Activated CD4-positive, alpha-beta memory T cell treated with anti-CD3 and anti-CD28 coated beads, Interleukin-2, amount 10 ng/mL, durations not matched to agents 7 days and 5 days (primary cell): ENCODE measurements at regions not wholly inside any gene's neighbourhood (a gene's known extent, or its start where the extent isn't known, plus 50 kb on each side); places are given as distances from the start of the nearest gene placed in this dataset.

Experiments
- CTCF ChIA-PET: fragments of 350-600 bp; sonication (Branson Sonifier 250); formaldehyde crosslinking; loops from one replicate; lab custom pipeline; 2021; ENCODE audit warnings: antibody characterized with exemption, inconsistent platforms; lab: Charles Lee
- POLR2A ChIA-PET: fragments of 350-600 bp; sonication (Branson Sonifier 250); formaldehyde crosslinking; loops from one replicate; lab custom pipeline; 2021; ENCODE audit warnings: antibody characterized with exemption; lab: Charles Lee
- DNase-seq: peaks from one replicate; pipeline ENCODE4 v3.0.0-alpha.2; 2020
- H3K27ac Mint-ChIP-seq: one replicate; pipeline ENCODE4 v1.8.0; 2021; ENCODE audit warnings: mild to moderate bottlenecking, mixed read lengths
- H3K27me3 Mint-ChIP-seq: one replicate; pipeline ENCODE4 v1.8.0; 2021; ENCODE audit warnings: mixed read lengths
- H3K36me3 Mint-ChIP-seq: one replicate; pipeline ENCODE4 v1.8.0; 2021; ENCODE audit warnings: low read depth, mixed read lengths
- H3K4me1 Mint-ChIP-seq: one replicate; pipeline ENCODE4 v1.8.0; 2021; ENCODE audit warnings: mixed read lengths
- H3K4me3 Mint-ChIP-seq: one replicate; pipeline ENCODE4 v1.8.0; 2021; ENCODE audit warnings: mild to moderate bottlenecking, mixed read lengths
- H3K9me3 Mint-ChIP-seq: one replicate; pipeline ENCODE4 v1.8.0; 2021; ENCODE audit warnings: mixed read lengths

GRCh38 chr5:75931175-75931574, 152.0 kb upstream of the SV2C start:
- Mint-ChIP-seq H3K27ac (no peak overlapping the region), H3K4me3 (no peak overlapping the region), H3K36me3 (no peaks in the 10 kb centered on the region), H3K9me3 (no peaks in the 10 kb centered on the region), H3K27me3 (peaks cover 21% of the 10 kb centered on the region), H3K4me1 (no peaks in the 10 kb centered on the region)
- POLR2A ChIA-PET, result no interaction called here
- no peak for DNase-seq
- CTCF ChIA-PET, result no interaction called here

- Mint-ChIP-seq H3K9me3 (no peaks in the 10 kb centered on the region), H3K36me3 (no peaks in the 10 kb centered on the region), H3K4me1 (no peaks in the 10 kb centered on the region), H3K27me3 (peaks cover 21% of the 10 kb centered on the region), H3K27ac (no peak overlapping the region), H3K4me3 (no peak overlapping the region)
- no peak for DNase-seq
- ChIA-PET CTCF (no interaction called here), POLR2A (no interaction called here)
Observed at GRCh38 chr5:75928992-75929391, 154.2 kb upstream of the SV2C start.

GRCh38 chr5:75922480-75922879, 160.7 kb upstream of the SV2C start:
- POLR2A ChIA-PET, result no interaction called here

DNA sequence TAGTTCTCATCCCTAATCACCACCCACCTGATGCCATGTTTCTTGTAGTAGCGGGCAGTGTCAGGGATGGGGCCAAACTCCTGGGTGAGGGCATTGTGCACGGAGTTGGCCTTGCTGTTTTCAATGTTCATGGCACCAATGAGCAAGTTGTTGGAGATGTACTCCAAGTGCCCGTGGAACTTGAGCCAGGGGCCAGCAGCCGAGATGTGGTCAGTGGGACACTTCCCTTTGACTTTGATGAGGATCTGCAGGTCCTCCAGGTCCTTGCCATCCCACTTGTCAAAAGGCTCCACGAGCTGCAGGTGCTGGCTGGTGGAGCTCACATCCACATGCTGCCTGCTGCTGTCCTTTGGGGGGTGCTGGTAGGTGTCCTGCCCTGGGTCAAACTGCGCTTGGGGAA, 162.2 kb upstream of the SV2C start:
- no peak for DNase-seq
- CTCF ChIA-PET, result no interaction called here
- no peaks in the 10 kb centered on the region for H3K36me3 Mint-ChIP-seq

More at GRCh38 chr5:75922480-75922879, 160.7 kb upstream of the SV2C start:
- CTCF ChIA-PET, result no interaction called here
- H3K9me3 Mint-ChIP-seq, result no peaks in the 10 kb centered on the region
- no peaks in the 10 kb centered on the region for H3K36me3 Mint-ChIP-seq
- H3K27ac Mint-ChIP-seq, result no peak overlapping the region
- no peak for DNase-seq
- peaks cover 22% of the 10 kb centered on the region for H3K27me3 Mint-ChIP-seq
- H3K4me3 Mint-ChIP-seq, result no peak overlapping the region
- no peaks in the 10 kb centered on the region for H3K4me1 Mint-ChIP-seq

DNA sequence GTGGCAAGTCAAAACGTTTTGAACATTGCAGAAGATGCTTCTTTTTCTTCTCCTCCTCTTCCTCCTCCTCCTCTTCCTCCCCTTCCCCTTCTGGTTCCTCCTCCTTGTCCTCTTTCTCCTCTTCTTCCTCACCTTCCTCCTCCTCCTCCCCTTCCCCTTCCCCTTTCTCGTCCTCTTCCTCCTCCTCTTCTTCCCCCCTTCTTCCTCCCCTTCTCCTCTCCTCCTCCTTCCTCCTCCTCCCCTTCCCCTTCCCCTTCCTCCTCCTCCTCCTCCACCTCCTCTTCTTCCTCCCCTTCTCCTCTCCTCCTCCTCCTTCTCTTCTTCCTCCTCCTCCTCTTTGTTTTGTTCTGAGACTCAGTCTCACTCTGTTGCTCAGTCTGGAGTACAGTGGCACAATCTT, 167.0 kb upstream of the SV2C start:
- no peaks in the 10 kb centered on the region for H3K9me3 Mint-ChIP-seq
- no peak for DNase-seq
- H3K27ac Mint-ChIP-seq, result no peak overlapping the region
- ChIA-PET POLR2A (no interaction called here), CTCF (no interaction called here)
- no peaks in the 10 kb centered on the region for H3K36me3 Mint-ChIP-seq
- peaks cover 18% of the 10 kb centered on the region for H3K27me3 Mint-ChIP-seq
- H3K4me1 Mint-ChIP-seq, result no peaks in the 10 kb centered on the region
- H3K4me3 Mint-ChIP-seq, result no peak overlapping the region

More for the DNA sequence above, 162.2 kb upstream of the SV2C start:
- Mint-ChIP-seq H3K4me3 (no peak overlapping the region), H3K9me3 (no peaks in the 10 kb centered on the region), H3K4me1 (no peaks in the 10 kb centered on the region), H3K27ac (no peak overlapping the region), H3K27me3 (peaks cover 24% of the 10 kb centered on the region)
- POLR2A ChIA-PET, result no interaction called here

DNA sequence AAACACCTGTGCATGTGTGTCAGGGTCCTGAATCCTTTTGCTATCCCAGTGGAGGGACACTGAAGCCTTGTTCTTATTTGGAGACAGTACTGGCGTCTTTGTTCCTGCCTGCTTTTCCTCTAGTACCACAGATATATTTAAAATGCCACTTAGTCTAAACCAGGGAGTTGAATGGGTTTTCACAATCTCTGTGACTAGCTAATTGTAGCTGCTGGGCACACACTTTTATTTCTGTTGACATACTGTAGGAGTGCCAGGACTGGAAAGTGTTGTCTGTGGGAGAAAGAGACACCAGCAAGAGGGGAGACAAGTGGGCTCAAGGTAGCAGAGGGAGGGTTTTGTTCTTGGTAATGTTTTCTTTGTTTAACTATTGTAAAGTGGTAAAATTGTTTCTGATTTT, 174.0 kb upstream of the SV2C start:
- Mint-ChIP-seq H3K27me3 (peaks cover 3% of the 10 kb centered on the region), H3K36me3 (no peaks in the 10 kb centered on the region), H3K27ac (no peak overlapping the region), H3K4me1 (no peaks in the 10 kb centered on the region), H3K4me3 (no peak overlapping the region), H3K9me3 (no peaks in the 10 kb centered on the region)
- CTCF ChIA-PET, result no interaction called here
- POLR2A ChIA-PET, result no interaction called here
- DNase-seq, result no peak

DNA sequence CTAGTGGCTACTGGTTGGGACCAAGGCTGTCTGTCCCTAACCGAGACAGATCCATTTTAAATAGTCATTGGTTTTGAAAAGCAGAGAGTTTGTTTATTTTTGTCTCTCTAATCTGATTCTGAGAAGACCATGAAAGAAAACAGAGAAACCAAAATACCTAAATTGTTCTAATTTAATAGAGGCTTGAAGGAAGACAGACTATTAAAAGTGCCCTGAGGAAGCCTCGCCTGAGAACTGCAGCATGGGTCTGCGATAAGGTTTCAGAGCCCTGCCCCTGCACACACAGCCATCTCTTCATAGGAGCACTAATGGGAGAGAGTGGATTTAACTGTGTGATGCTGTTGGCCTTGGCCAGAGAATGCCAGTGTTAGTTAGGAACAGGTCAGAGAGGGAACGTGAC, 175.5 kb upstream of the SV2C start:
- POLR2A ChIA-PET, result no interaction called here
- H3K27ac Mint-ChIP-seq, result no peak overlapping the region
- CTCF ChIA-PET, result no interaction called here
- no peak overlapping the region for H3K4me3 Mint-ChIP-seq
- no peaks in the 10 kb centered on the region for H3K9me3 Mint-ChIP-seq
- no peaks in the 10 kb centered on the region for H3K36me3 Mint-ChIP-seq
- no peak for DNase-seq
- H3K27me3 Mint-ChIP-seq, result peaks cover 3% of the 10 kb centered on the region
- H3K4me1 Mint-ChIP-seq, result no peaks in the 10 kb centered on the region

DNA sequence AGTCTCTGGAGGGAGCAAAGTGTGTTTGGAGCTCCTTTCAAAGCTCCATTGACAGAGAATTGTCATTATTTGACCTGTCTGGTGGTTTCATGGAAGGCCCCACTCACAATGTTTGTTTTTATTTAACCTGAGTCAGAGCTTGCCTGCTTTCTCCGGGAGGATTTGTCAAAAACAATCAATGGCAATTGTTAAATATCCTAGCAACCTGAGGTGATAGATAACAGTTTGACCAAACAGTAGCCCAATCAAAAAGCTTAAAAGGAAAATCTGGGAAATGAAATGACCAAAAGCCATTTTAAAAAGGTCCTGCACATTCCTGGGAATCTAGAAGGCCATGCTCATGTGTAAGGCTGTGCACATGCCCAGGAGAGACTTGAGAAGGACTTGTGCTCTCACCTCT, 177.2 kb upstream of the POC5 start:
- DNase-seq, result no peak
- Mint-ChIP-seq H3K9me3 (no peaks in the 10 kb centered on the region), H3K4me3 (no peak overlapping the region), H3K27me3 (peaks cover 7% of the 10 kb centered on the region), H3K27ac (no peak overlapping the region), H3K36me3 (no peaks in the 10 kb centered on the region), H3K4me1 (no peaks in the 10 kb centered on the region)
- ChIA-PET POLR2A (no interaction called here), CTCF (interaction anchor here (1.2 kb wide), 1 partner anchor 9 kb away, joined by 3 read pairs; no protein-coding TSS in a partner anchor)

GRCh38 chr5:75891736-75892135, 174.5 kb upstream of the POC5 start:
- no peaks in the 10 kb centered on the region for H3K36me3 Mint-ChIP-seq
- CTCF ChIA-PET, result no interaction called here
- no peaks in the 10 kb centered on the region for H3K9me3 Mint-ChIP-seq
- H3K27me3 Mint-ChIP-seq, result peaks cover 7% of the 10 kb centered on the region
- H3K27ac Mint-ChIP-seq, result no peak overlapping the region
- POLR2A ChIA-PET, result no interaction called here
- no peaks in the 10 kb centered on the region for H3K4me1 Mint-ChIP-seq
- no peak for DNase-seq
- H3K4me3 Mint-ChIP-seq, result no peak overlapping the region

- ChIA-PET CTCF (no interaction called here), POLR2A (no interaction called here)
- Mint-ChIP-seq H3K4me1 (no peaks in the 10 kb centered on the region), H3K9me3 (no peaks in the 10 kb centered on the region), H3K36me3 (no peaks in the 10 kb centered on the region), H3K27me3 (peaks cover 7% of the 10 kb centered on the region), H3K27ac (no peak overlapping the region), H3K4me3 (no peak overlapping the region)
- no peak for DNase-seq
Observed at GRCh38 chr5:75891020-75891419, 173.8 kb upstream of the POC5 start.

DNA sequence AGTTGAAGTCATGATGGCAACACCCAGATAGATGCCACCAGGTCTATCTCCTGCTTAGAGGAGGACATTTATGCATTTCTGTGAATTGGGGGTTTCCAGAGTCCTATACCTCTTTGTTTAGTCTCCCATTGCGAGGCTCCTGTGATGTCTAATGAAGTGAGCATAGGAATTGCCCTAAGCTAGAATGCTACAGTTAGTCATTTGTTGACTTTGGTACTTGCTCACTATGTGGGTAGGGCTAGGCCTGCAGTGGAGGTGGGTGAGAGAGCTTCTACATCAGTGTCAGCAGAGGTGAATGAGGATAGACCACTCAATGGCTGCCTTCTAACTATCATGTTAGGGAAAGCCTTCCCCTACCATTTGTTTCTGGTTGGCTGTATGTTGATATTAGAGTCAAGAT, 173.3 kb upstream of the POC5 start:
- ChIA-PET POLR2A (no interaction called here), CTCF (no interaction called here)
- Mint-ChIP-seq H3K4me3 (no peak overlapping the region), H3K27me3 (peaks cover 7% of the 10 kb centered on the region), H3K9me3 (no peaks in the 10 kb centered on the region), H3K36me3 (no peaks in the 10 kb centered on the region), H3K4me1 (no peaks in the 10 kb centered on the region), H3K27ac (no peak overlapping the region)
- no peak for DNase-seq

DNA sequence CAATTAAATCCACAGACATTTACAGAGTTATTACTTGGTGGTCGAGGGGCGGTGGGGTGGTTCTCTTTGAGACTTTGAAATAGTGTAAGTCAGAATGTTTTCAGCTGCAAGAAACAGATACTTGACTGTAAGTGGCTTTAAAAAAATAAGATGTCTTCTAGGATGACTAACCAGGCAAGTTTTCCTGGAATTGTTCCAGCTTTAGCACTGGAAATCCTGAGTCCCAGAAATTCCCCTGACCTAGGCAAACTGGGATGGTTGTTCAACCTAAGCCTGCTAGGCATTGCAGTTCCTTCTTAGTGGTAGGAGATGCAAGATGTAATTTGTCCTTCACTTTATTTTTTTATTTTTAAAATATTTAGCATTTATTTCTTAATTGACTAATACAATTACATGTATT, 169.5 kb upstream of the POC5 start:
- no peak for DNase-seq
- Mint-ChIP-seq H3K27me3 (no peaks in the 10 kb centered on the region), H3K36me3 (no peaks in the 10 kb centered on the region), H3K4me3 (no peak overlapping the region), H3K27ac (no peak overlapping the region), H3K4me1 (no peaks in the 10 kb centered on the region), H3K9me3 (no peaks in the 10 kb centered on the region)
- CTCF ChIA-PET, result interaction anchor here (1.5 to 2.2 kb wide), 3 partner anchors 8 to 370 kb away, joined by 3 to 6 read pairs (median 6); no protein-coding TSS in a partner anchor
- POLR2A ChIA-PET, result no interaction called here

GRCh38 chr5:75885849-75886596, 168.8 kb upstream of the POC5 start:
- Mint-ChIP-seq H3K4me1 (no peaks in the 10 kb centered on the region), H3K27me3 (no peaks in the 10 kb centered on the region), H3K36me3 (no peaks in the 10 kb centered on the region), H3K4me3 (no peak overlapping the region), H3K27ac (no peak overlapping the region), H3K9me3 (no peaks in the 10 kb centered on the region)
- CTCF ChIA-PET, result interaction anchor here (1.1 to 2.2 kb wide), 4 partner anchors 8 to 650 kb away, joined by 3 to 6 read pairs (median 4); partner anchors contain the start of gene ANKRD31
- DNase-seq, result no peak
- POLR2A ChIA-PET, result no interaction called here

GRCh38 chr5:75885321-75885720, 168.1 kb upstream of the POC5 start:
- Mint-ChIP-seq H3K27me3 (no peaks in the 10 kb centered on the region), H3K9me3 (no peaks in the 10 kb centered on the region), H3K27ac (no peak overlapping the region), H3K4me3 (no peak overlapping the region), H3K4me1 (no peaks in the 10 kb centered on the region), H3K36me3 (no peaks in the 10 kb centered on the region)
- CTCF ChIA-PET, result interaction anchor here (1.1 to 2.2 kb wide), 4 partner anchors 9 to 649 kb away, joined by 3 to 6 read pairs (median 4); partner anchors contain the start of gene ANKRD31
- POLR2A ChIA-PET, result no interaction called here
- no peak for DNase-seq
